Femur (tissue), 1 donor: ENCODE measurements at regions not wholly inside any gene's neighbourhood (a gene's known extent, or its start where the extent isn't known, plus 50 kb on each side); places are given as distances from the start of the nearest gene placed in this dataset.
A peak's percentile ranks its signal among the peaks of the same experiment; 100 is the strongest.

Experiments used
- DNase-seq: peaks from one replicate; pipeline ENCODE4 v3.0.0-alpha.2; 2017

GRCh38 chr9:86893811-86894490, 53.4 kb downstream of the GAS1 start:
- no peak for DNase-seq

GRCh38 chr9:86892576-86892975, 54.7 kb downstream of the GAS1 start:
- no peak for DNase-seq

GRCh38 chr9:86891886-86892437, 55.3 kb downstream of the GAS1 start:
- no peak for DNase-seq

- DNase-seq = no peak
These were observed 56.2 kb downstream of the GAS1 start for GRCh38 chr9:86891091-86891490.

GRCh38 chr9:86885232-86885631, 62.1 kb downstream of the GAS1 start:
- no peak for DNase-seq

GRCh38 chr9:86876621-86877196, 70.6 kb downstream of the GAS1 start:
- no peak for DNase-seq

GRCh38 chr9:86868616-86869015, 78.7 kb downstream of the GAS1 start:
- no peak for DNase-seq

GRCh38 chr9:86867804-86868313, 79.4 kb downstream of the GAS1 start:
- DNase-seq = no peak

- no peak for DNase-seq
These were observed 81.4 kb downstream of the GAS1 start for GRCh38 chr9:86865952-86866351.

GRCh38 chr9:86860006-86860405, 87.3 kb downstream of the GAS1 start:
- peak; percentile 55 for DNase-seq

GRCh38 chr9:86859056-86859455, 88.2 kb downstream of the GAS1 start:
- no peak for DNase-seq

- DNase-seq = no peak
These were observed 89.3 kb downstream of the GAS1 start for GRCh38 chr9:86858009-86858408.

- DNase-seq = no peak
These were observed 91.0 kb downstream of the GAS1 start for GRCh38 chr9:86856259-86856658.

GRCh38 chr9:86854898-86855523, 92.3 kb downstream of the GAS1 start:
- peak; percentile 88 for DNase-seq

- DNase-seq = no peak
These were observed 100.7 kb downstream of the GAS1 start for GRCh38 chr9:86846656-86847055.

- DNase-seq = peak; percentile 28
These were observed 104.1 kb downstream of the GAS1 start for GRCh38 chr9:86843206-86843605.

GRCh38 chr9:86842573-86842972, 104.7 kb downstream of the GAS1 start:
- DNase-seq = peak; percentile 24

GRCh38 chr9:86839522-86839921, 107.8 kb downstream of the GAS1 start:
- no peak for DNase-seq

GRCh38 chr9:86838519-86839497, 108.5 kb downstream of the GAS1 start:
- DNase-seq = no peak

GRCh38 chr9:86837345-86837744, 110.0 kb downstream of the GAS1 start:
- no peak for DNase-seq

- DNase-seq = no peak
These were observed 110.5 kb downstream of the GAS1 start for GRCh38 chr9:86836797-86837196.

GRCh38 chr9:86836266-86836665, 111.0 kb downstream of the GAS1 start:
- DNase-seq = no peak

- DNase-seq = no peak
These were observed 117.0 kb downstream of the GAS1 start for GRCh38 chr9:86830356-86830755.
